ENCODE measurements at regions not wholly inside any gene's neighbourhood (a gene's known extent, or its start where the extent isn't known, plus 50 kb on each side); places are given as distances from the start of the nearest gene placed in this dataset.

GRCh38 chr2:104481341-104481740 is 372.6 kb upstream of the POU3F3 start:
- Mint-ChIP-seq H3K4me1 (ENCODE audit: low read depth) (no peaks in the 10 kb centered on the region), H3K4me3 (no peak overlapping the region), H3K9me3 (no peaks in the 10 kb centered on the region), H3K27ac (no peak overlapping the region), H3K27me3 (ENCODE audit: insufficient read depth) (no peaks in the 10 kb centered on the region), H3K36me3 (ENCODE audit: low read depth) (no peaks in the 10 kb centered on the region)
- intact Hi-C loops (cut with micrococcal nuclease) = no loop called here
- no peak for DNase-seq (ENCODE audit: low spot score)

GRCh38 chr2:104487366-104487765 is 366.5 kb upstream of the POU3F3 start:
- Mint-ChIP-seq H3K9me3 (no peaks in the 10 kb centered on the region), H3K27me3 (ENCODE audit: insufficient read depth) (no peaks in the 10 kb centered on the region), H3K4me1 (ENCODE audit: low read depth) (no peaks in the 10 kb centered on the region), H3K4me3 (no peak overlapping the region), H3K27ac (no peak overlapping the region), H3K36me3 (ENCODE audit: low read depth) (no peaks in the 10 kb centered on the region)
- intact Hi-C loops (cut with micrococcal nuclease) = no loop called here
- no peak for DNase-seq (ENCODE audit: low spot score)

- H3K27me3 Mint-ChIP-seq (ENCODE audit: insufficient read depth) = no peaks in the 10 kb centered on the region
- H3K9me3 Mint-ChIP-seq = no peaks in the 10 kb centered on the region
- DNase-seq (ENCODE audit: low spot score) = no peak
- H3K27ac Mint-ChIP-seq = no peak overlapping the region
- intact Hi-C loops (cut with micrococcal nuclease) = no loop called here
- no peak overlapping the region for H3K4me3 Mint-ChIP-seq
- no peaks in the 10 kb centered on the region for H3K36me3 Mint-ChIP-seq (ENCODE audit: low read depth)
- no peaks in the 10 kb centered on the region for H3K4me1 Mint-ChIP-seq (ENCODE audit: low read depth)
Observed at GRCh38 chr2:104493698-104494097, 360.2 kb upstream of the POU3F3 start.

GRCh38 chr2:104501342-104501741 is 352.6 kb upstream of the POU3F3 start:
- Mint-ChIP-seq H3K27me3 (ENCODE audit: insufficient read depth) (no peaks in the 10 kb centered on the region), H3K4me1 (ENCODE audit: low read depth) (no peaks in the 10 kb centered on the region), H3K27ac (no peak overlapping the region), H3K4me3 (no peak overlapping the region), H3K9me3 (no peaks in the 10 kb centered on the region), H3K36me3 (ENCODE audit: low read depth) (no peaks in the 10 kb centered on the region)
- DNase-seq (ENCODE audit: low spot score) = no peak
- intact Hi-C loops (cut with micrococcal nuclease) = no loop called here

DNA sequence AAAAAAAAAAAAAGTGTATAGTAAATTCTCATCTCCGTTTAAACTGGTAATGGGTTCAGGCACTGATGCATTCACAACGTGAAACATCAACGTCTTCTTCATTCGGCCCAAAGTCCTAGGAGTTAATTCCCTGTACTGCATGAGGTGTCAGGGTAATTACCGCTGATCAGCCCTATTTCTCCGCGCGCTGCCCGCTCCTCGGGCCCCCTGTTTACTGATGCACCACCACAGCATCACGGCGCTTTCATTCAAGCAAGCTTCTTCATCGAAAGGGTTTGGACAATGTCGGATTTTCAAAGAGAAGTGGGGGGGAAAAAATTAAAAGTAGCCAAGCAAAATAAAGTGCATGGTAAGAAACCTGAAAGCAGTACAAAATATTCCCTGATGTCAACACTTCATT is 352.0 kb upstream of the POU3F3 start:
- no peak overlapping the region for H3K4me3 Mint-ChIP-seq
- H3K9me3 Mint-ChIP-seq = no peaks in the 10 kb centered on the region
- H3K27ac Mint-ChIP-seq = no peak overlapping the region
- no peaks in the 10 kb centered on the region for H3K4me1 Mint-ChIP-seq (ENCODE audit: low read depth)
- no peaks in the 10 kb centered on the region for H3K27me3 Mint-ChIP-seq (ENCODE audit: insufficient read depth)
- DNase-seq (ENCODE audit: low spot score) = no peak
- H3K36me3 Mint-ChIP-seq (ENCODE audit: low read depth) = no peaks in the 10 kb centered on the region
- intact Hi-C loops (cut with micrococcal nuclease) = no loop called here

GRCh38 chr2:104502901-104503300 is 351.0 kb upstream of the POU3F3 start:
- no peaks in the 10 kb centered on the region for H3K4me1 Mint-ChIP-seq (ENCODE audit: low read depth)
- no peak overlapping the region for H3K4me3 Mint-ChIP-seq
- H3K9me3 Mint-ChIP-seq = no peaks in the 10 kb centered on the region
- H3K27ac Mint-ChIP-seq = no peak overlapping the region
- intact Hi-C loops (cut with micrococcal nuclease) = no loop called here
- DNase-seq (ENCODE audit: low spot score) = no peak
- no peaks in the 10 kb centered on the region for H3K27me3 Mint-ChIP-seq (ENCODE audit: insufficient read depth)
- H3K36me3 Mint-ChIP-seq (ENCODE audit: low read depth) = no peaks in the 10 kb centered on the region

DNA sequence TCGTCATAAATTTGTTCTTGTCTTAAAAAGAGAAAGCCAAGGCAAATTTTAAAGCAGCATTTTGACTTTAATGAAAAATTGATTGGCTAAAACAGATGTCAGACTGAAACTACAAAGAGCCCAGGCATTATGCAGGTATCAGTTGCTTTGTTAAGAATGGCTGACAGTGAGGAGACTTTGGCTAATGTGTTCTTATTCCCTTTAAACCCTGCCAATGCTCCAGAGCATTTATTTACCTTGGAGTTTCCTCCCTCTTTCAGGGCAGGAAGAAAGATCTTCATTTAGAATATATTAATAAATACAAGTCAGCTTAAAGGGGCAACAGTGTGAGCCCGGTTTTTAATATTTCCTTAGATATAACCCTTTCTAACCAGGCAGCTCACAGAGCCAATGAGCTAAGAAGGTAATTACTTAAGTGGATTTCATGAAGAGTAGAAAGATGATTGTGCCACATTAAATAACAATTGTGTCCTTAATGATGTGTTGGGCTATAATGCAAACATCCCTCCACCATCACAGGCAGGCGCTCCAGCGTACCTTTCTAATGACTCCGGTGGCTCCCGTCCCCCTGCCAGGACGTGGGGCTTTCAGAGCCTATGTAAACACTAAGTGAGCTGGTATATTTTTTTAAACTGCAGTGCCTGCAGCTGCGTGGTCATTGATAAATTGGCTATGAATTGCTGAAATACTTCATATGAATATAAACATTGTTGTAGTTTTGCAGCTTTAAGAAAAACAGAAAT is 349.4 kb upstream of the POU3F3 start:
- Mint-ChIP-seq H3K36me3 (ENCODE audit: low read depth) (no peaks in the 10 kb centered on the region), H3K4me1 (ENCODE audit: low read depth) (no peaks in the 10 kb centered on the region), H3K9me3 (no peaks in the 10 kb centered on the region), H3K27ac (no peak overlapping the region), H3K4me3 (no peak overlapping the region), H3K27me3 (ENCODE audit: insufficient read depth) (no peaks in the 10 kb centered on the region)
- intact Hi-C loops (cut with micrococcal nuclease) = no loop called here
- DNase-seq (ENCODE audit: low spot score) = no peak

GRCh38 chr2:104518256-104518655 is 335.7 kb upstream of the POU3F3 start:
- Mint-ChIP-seq H3K4me3 (no peak overlapping the region), H3K9me3 (no peaks in the 10 kb centered on the region), H3K27ac (no peak overlapping the region), H3K4me1 (ENCODE audit: low read depth) (no peaks in the 10 kb centered on the region), H3K27me3 (ENCODE audit: insufficient read depth) (no peaks in the 10 kb centered on the region), H3K36me3 (ENCODE audit: low read depth) (no peaks in the 10 kb centered on the region)
- intact Hi-C loops (cut with micrococcal nuclease) = no loop called here
- DNase-seq (ENCODE audit: low spot score) = no peak

DNA sequence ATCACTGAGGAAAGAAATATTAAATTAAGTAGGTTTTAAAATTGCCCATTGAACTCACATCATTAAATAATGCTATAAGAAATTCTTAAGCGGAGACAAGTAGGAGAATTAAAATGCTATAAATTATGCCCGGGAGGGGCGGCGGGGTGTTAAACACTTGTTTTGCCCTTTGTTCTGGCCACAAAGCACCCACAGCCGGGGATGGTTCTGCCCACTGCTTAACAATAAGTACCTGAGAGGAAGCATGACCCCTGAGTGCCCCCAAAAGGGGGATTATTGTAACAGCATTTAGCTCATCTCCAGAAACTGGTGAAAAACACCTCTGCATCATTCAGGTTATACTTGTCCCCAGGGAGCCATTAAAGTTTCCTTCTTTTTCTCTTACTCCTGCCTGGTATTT is 332.7 kb upstream of the POU3F3 start:
- Mint-ChIP-seq H3K36me3 (ENCODE audit: low read depth) (no peaks in the 10 kb centered on the region), H3K27ac (no peak overlapping the region), H3K4me1 (ENCODE audit: low read depth) (no peaks in the 10 kb centered on the region), H3K27me3 (ENCODE audit: insufficient read depth) (no peaks in the 10 kb centered on the region), H3K9me3 (peaks cover 2% of the 10 kb centered on the region), H3K4me3 (no peak overlapping the region)
- no peak for DNase-seq (ENCODE audit: low spot score)
- intact Hi-C loops (cut with micrococcal nuclease) = no loop called here

GRCh38 chr2:104523921-104524320 is 330.0 kb upstream of the POU3F3 start:
- Mint-ChIP-seq H3K4me1 (ENCODE audit: low read depth) (no peaks in the 10 kb centered on the region), H3K27me3 (ENCODE audit: insufficient read depth) (no peaks in the 10 kb centered on the region), H3K4me3 (no peak overlapping the region), H3K36me3 (ENCODE audit: low read depth) (no peaks in the 10 kb centered on the region), H3K27ac (no peak overlapping the region), H3K9me3 (peaks cover 2% of the 10 kb centered on the region)
- intact Hi-C loops (cut with micrococcal nuclease) = no loop called here
- no peak for DNase-seq (ENCODE audit: low spot score)

DNA sequence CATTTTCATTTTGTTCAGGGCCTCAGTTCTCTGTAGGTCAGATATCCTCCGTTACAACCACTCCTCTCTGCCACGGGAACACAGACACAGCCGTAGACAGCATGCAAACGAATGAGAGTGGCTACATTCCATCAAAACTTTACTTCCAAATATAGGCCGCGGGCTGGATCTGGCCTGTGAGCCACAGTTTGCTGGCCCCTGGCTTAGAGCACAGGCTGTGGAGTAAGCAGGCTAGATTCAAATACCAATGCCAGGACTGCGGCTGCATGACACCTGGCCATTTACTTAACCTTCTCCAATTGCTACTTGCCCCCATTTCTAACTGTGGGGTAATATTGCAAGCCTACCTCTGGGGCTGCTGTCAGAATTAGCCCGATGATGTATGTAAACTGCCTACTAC is 325.8 kb upstream of the POU3F3 start:
- intact Hi-C loops (cut with micrococcal nuclease) = no loop called here
- DNase-seq (ENCODE audit: low spot score) = no peak
- Mint-ChIP-seq H3K4me3 (no peak overlapping the region), H3K4me1 (ENCODE audit: low read depth) (no peaks in the 10 kb centered on the region), H3K9me3 (peaks cover 2% of the 10 kb centered on the region), H3K36me3 (ENCODE audit: low read depth) (no peaks in the 10 kb centered on the region), H3K27ac (no peak overlapping the region), H3K27me3 (ENCODE audit: insufficient read depth) (no peaks in the 10 kb centered on the region)

DNA sequence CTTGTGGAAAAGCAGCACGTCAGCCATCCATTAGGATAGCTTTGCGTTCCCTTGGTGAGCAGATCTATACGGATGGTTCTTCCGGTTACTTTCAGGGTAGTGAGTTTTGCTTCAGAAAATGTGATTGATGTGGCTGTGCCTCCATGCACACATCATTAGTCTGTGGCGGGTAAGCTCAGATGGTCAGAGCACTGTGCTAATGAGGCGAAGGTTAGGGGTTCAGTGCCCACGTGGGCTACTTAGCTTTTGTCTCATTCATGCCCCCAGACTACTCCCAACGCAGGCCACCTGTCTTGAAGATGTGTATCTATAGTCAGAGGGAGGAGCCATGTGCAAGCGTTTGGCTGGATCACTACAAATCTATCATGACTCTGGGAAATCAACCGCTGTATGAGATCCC is 322.8 kb upstream of the POU3F3 start:
- H3K27ac Mint-ChIP-seq = no peak overlapping the region
- H3K9me3 Mint-ChIP-seq = no peaks in the 10 kb centered on the region

GRCh38 chr2:104537116-104537515 is 316.8 kb upstream of the POU3F3 start:
- H3K4me1 Mint-ChIP-seq (ENCODE audit: low read depth) = peaks cover 5% of the 10 kb centered on the region
- no peak overlapping the region for H3K4me3 Mint-ChIP-seq
- H3K27ac Mint-ChIP-seq = no peak overlapping the region
- H3K27me3 Mint-ChIP-seq (ENCODE audit: insufficient read depth) = no peaks in the 10 kb centered on the region
- intact Hi-C loops (cut with micrococcal nuclease) = no loop called here
- no peaks in the 10 kb centered on the region for H3K36me3 Mint-ChIP-seq (ENCODE audit: low read depth)
- no peak for DNase-seq (ENCODE audit: low spot score)
- H3K9me3 Mint-ChIP-seq = no peaks in the 10 kb centered on the region

More for the DNA sequence above, 322.8 kb upstream of the POU3F3 start:
- H3K27me3 Mint-ChIP-seq (ENCODE audit: insufficient read depth) = no peaks in the 10 kb centered on the region
- no peaks in the 10 kb centered on the region for H3K36me3 Mint-ChIP-seq (ENCODE audit: low read depth)
- no peaks in the 10 kb centered on the region for H3K4me1 Mint-ChIP-seq (ENCODE audit: low read depth)
- no peak overlapping the region for H3K4me3 Mint-ChIP-seq
- no peak for DNase-seq (ENCODE audit: low spot score)
- intact Hi-C loops (cut with micrococcal nuclease) = no loop called here

GRCh38 chr2:104538077-104538476 is 315.8 kb upstream of the POU3F3 start:
- Mint-ChIP-seq H3K4me1 (ENCODE audit: low read depth) (peaks cover 5% of the 10 kb centered on the region), H3K27me3 (ENCODE audit: insufficient read depth) (no peaks in the 10 kb centered on the region), H3K36me3 (ENCODE audit: low read depth) (no peaks in the 10 kb centered on the region), H3K4me3 (no peak overlapping the region), H3K9me3 (no peaks in the 10 kb centered on the region), H3K27ac (no peak overlapping the region)
- intact Hi-C loops (cut with micrococcal nuclease) = no loop called here
- no peak for DNase-seq (ENCODE audit: low spot score)

Measured in activated T-helper 1 cell treated with anti-CD3 and anti-CD28 coated beads, Interleukin-12 subunit alpha, Interleukin-12 subunit beta, Interleukin-2, Interleukin-4 antibody, amounts not matched to agents 30 ng/mL and 10 ng/mL and 1 ng/mL, durations not matched to agents 14 hours and 24 hours and 36 hours (primary cell).